HG02623 (cell line): ENCODE measurements at regions not wholly inside any gene's neighbourhood (a gene's known extent, or its start where the extent isn't known, plus 50 kb on each side); places are given as distances from the start of the nearest gene placed in this dataset.

Source experiments
- ATAC-seq: cut with Tn5 transposase; IDR thresholded peaks from one replicate; pipeline ENCODE4 v1.9.1; 2021; ENCODE audit warnings: moderate library complexity; ENCODE audit not compliant: unreplicated experiment

DNA sequence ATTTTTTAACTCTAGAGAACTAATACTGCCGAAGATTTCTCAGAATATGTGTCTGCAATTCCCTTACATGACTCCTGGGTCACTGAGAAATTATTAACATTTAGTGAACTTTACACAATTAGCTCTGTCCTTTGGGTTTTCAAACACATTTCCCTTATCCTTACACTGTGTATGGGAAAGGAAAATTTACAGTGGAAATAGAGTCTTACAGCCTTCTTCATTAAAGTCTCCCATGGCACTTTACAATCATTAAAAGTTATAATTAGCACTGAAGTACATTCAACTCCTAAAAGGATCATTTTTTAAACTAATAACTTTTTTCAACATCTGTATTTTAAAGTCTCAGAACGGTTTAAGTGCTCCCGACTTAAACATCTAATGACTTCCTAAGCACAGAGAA is 627.5 kb upstream of the TYRP1 start:
- ATAC-seq, result no peak

DNA sequence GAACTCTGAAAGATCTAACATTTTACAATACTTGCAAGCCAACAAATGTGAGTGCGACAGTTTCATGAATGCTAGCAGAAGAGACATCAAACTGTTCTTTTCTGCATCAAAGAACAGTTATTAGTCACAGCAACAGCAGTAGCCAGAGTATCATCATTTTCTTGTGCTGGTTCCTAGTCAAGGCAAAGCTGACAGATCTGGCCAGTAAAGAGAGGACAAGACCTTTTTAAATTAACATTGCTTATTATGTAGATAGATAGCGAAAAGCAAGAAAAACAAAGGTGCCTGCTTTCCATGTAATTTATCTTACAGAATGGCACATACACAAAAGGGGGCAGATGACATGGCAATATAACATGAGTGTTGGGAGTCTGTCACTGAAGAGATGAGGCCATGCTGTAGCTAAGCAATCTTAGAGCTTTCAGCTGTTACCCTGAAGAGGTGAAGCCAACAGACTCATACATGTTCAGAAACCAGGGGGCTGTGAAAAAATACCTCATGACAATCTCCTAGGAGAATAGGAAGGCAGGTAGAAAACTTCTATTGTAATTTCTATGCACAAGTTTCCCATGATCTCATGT is 626.6 kb upstream of the TYRP1 start:
- ATAC-seq, result no peak

- no peak for ATAC-seq
Observed at GRCh38 chr9:12069366-12069765, 623.8 kb upstream of the TYRP1 start.

DNA sequence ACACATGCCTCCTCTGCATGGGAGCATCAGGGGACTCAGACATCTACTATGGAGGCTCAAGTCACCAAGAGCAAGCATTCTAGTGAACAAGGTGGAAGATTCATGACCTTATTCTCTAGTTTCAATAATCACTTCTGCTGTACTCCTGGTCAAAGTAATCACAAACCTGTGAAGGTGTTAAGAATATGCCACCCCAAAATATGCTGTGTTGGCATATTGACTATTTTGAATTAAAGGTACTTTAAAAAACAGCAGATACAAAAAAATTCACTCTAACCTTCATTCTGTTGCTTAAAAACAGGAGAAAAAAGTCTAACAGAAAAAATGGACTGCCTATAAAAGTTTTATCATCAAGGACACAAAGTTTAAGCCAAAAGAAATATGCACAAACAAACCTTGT is 607.8 kb upstream of the TYRP1 start:
- no peak for ATAC-seq

GRCh38 chr9:12091865-12092527 is 601.2 kb upstream of the TYRP1 start:
- no peak for ATAC-seq

GRCh38 chr9:12094046-12094445 is 599.1 kb upstream of the TYRP1 start:
- ATAC-seq, result no peak

GRCh38 chr9:12095931-12096330 is 597.3 kb upstream of the TYRP1 start:
- no peak for ATAC-seq

GRCh38 chr9:12133416-12133815 is 559.8 kb upstream of the TYRP1 start:
- no peak for ATAC-seq

GRCh38 chr9:12141422-12141821 is 551.8 kb upstream of the TYRP1 start:
- no peak for ATAC-seq

- no peak for ATAC-seq
Observed at GRCh38 chr9:12155401-12156134, 537.6 kb upstream of the TYRP1 start.

- no peak for ATAC-seq
Observed at GRCh38 chr9:12162181-12162815, 530.9 kb upstream of the TYRP1 start.

- ATAC-seq, result no peak
Observed at GRCh38 chr9:12163723-12164458, 529.3 kb upstream of the TYRP1 start.

GRCh38 chr9:12166518-12166917 is 526.7 kb upstream of the TYRP1 start:
- no peak for ATAC-seq

- ATAC-seq, result no peak
Observed at GRCh38 chr9:12170456-12170855, 522.7 kb upstream of the TYRP1 start.

GRCh38 chr9:12178634-12179033 is 514.6 kb upstream of the TYRP1 start:
- ATAC-seq, result no peak

GRCh38 chr9:12182806-12183205 is 510.4 kb upstream of the TYRP1 start:
- ATAC-seq, result no peak

GRCh38 chr9:12183321-12183720 is 509.9 kb upstream of the TYRP1 start:
- no peak for ATAC-seq

DNA sequence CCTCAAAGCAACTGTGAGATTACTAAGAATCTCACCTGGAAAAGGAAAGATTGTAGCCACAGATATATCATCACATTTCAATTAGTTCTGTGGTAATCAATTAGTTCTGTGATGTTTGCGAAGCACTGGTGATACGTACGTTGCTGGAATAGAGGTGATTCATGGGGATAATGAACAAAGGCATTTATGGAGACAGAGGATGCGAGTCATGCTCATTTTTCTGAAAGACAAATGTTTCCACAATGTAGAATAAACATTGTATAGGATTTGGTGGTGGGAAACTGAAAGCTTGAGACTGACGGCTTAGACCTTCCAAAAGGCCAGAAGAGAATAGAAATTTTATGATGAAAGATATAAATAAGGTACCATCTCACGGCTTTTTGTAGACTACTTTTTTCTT is 507.3 kb upstream of the TYRP1 start:
- no peak for ATAC-seq

- no peak for ATAC-seq
Observed at GRCh38 chr9:12191630-12192029, 501.6 kb upstream of the TYRP1 start.

DNA sequence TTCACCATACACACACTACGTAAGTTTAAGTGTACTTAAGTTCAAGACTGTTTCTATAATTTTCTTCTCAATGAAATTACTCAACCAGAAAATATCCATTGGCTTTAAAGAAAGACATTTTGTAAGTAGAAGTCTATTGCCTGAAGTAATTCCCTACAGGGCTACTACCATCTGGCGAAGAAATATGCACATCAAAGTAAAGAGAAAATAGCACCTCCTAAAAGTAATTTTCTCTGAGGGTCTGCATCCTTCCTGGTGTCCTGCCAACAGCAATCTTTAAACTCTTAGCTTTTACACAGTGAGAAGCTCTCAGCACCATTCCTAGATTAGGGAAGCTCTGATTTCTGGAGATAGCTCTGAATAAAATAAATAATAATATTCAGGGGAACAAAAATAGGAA is 498.5 kb upstream of the TYRP1 start:
- no peak for ATAC-seq

- ATAC-seq, result no peak
Observed at GRCh38 chr9:12195456-12195855, 497.7 kb upstream of the TYRP1 start.
